Pancreas (tissue), 10 donors: ENCODE measurements at regions not wholly inside any gene's neighbourhood (a gene's known extent, or its start where the extent isn't known, plus 50 kb on each side); places are given as distances from the start of the nearest gene placed in this dataset.

ENCODE experiments used
- ATAC-seq, 4 donors: fragments of 200-7000 bp; cut with Tn5 transposase; one replicate each; pipeline versions ENCODE4 v1.8.0 to v1.9.1; 2020; ENCODE audit warnings: mild to moderate bottlenecking in 4 of 4, moderate library complexity in 4 of 4
- DNase-seq, 6 donors: peaks; one replicate each; pipeline ENCODE4 v3.0.0-alpha.2; 2020
- FAIRE-seq: peaks from 2 replicates; lab custom pipeline; 2012; peaks lifted over from hg19 to GRCh38; lab: Jason Lieb, UNC
- H3K27ac ChIP-seq, 4 donors: fragments of 200-600 bp; sonication (generic); 1 replicate in 3 of 4; 2 replicates in 1 of 4; pipeline versions ENCODE4 v1.5.0 to v1.8.0; 2020
- H3K27me3 ChIP-seq, 4 donors: fragments of 200-600 bp; one replicate each; pipeline ENCODE4 v1.8.0; 2021
- H3K36me3 ChIP-seq, 3 donors: fragments of 200-600 bp; sonication (generic) in 1 of 3; one replicate each; pipeline versions ENCODE4 v1.5.0 to v1.8.0; 2020 to 2021
- H3K4me1 ChIP-seq, 3 donors: fragments of 200-600 bp; one replicate each; pipeline ENCODE4 v1.8.0; 2021
- H3K4me3 ChIP-seq, 4 donors: fragments of 200-600 bp; sonication (generic) in 2 of 4; one replicate each; pipeline versions ENCODE4 v1.5.0 to v1.8.0; 2020 to 2021
- H3K9me3 ChIP-seq, 4 donors: fragments of 200-600 bp; one replicate each; pipeline ENCODE4 v1.8.0; 2021
- CTCF ChIP-seq, 4 donors: fragments of 200-600 bp; sonication (generic) in 3 of 4; IDR thresholded peaks; one replicate each; pipeline versions ENCODE4 v1.5.0 to v1.8.0; 2021; ENCODE audit warnings: antibody characterized with exemption in 4 of 4
- WGBS, 2 donors: extraction: QIAGEN DNeasy Blood & Tissue Kit; methylation state at CpG; one replicate each; pipeline ENCODE4 v1.1.7; 2013; 5-methylcytosine and 5-hydroxymethylcytosine counted together
- intact Hi-C, 3 donors: fragments of 100-400 bp; cut with DNase I; formaldehyde crosslinking; loops; one replicate each; pipeline versions ENCODE4 v1.11.1 to v1.14.2; 2022
- donor health status: healthy with polysubstance abuse.
- donor health status: DM: no; HTN: no; CAD: no; lungs with moderate emphysema.
- donor health status: DM: no; HTN: no; CAD: no.
- donor health status: control.
- donor health status: control.
- donor health status: Bipolar disorder and iron deficiency.
- donor health status: DM: yes; HTN: yes; CAD: no.
- donor health status: DM: no; HTN: no; CAD: no.
- donor health status: DM: no; HTN: no; CAD: no.
- donor health status: DM: yes; HTN: yes; CAD: no.

GRCh38 chr10:111439034-111439842 is 362.4 kb downstream of the ADRA2A start:
- H3K4me1 ChIP-seq: no peaks in the 10 kb centered on the region
- no peak overlapping the region for H3K27ac ChIP-seq
- DNase-seq: no peak
- no peak for TF ChIP-seq CTCF (IDR thresholded peaks at IDR 0.05)
- no peak for ATAC-seq
- H3K36me3 ChIP-seq: no peaks in the 10 kb centered on the region
- no peaks in the 10 kb centered on the region for H3K27me3 ChIP-seq
- H3K4me3 ChIP-seq: no peak overlapping the region
- no peak for FAIRE-seq
- no peaks in the 10 kb centered on the region for H3K9me3 ChIP-seq
- intact Hi-C loops: no loop called here
- WGBS, 2 donors: 81 to 89% methylated on average over 3 of the region's 3 CpGs

DNA sequence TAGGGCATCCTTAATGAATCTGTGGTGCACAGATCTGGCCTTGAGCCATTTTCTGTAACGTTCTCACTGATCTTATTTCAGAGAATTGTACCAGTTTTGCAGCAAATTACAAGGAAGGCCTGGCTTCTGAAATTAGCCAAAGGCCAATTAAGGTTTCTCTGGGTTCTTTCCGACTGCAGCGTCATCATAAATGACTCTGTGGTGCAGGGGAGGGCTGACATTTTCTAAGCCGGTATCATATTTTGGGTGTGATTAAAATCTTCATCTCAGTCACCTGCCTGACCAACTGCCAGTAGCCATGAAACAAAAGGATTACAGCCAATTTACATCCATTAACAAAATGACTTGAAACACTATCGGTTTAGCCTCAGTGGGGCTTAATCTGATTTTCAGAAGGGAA is 363.7 kb downstream of the ADRA2A start:
- FAIRE-seq: no peak
- Histone ChIP-seq H3K4me1 (no peaks in the 10 kb centered on the region), H3K36me3 (no peaks in the 10 kb centered on the region), H3K27ac (no peak overlapping the region), H3K27me3 (no peaks in the 10 kb centered on the region), H3K9me3 (no peaks in the 10 kb centered on the region), H3K4me3 (no peak overlapping the region)
- ATAC-seq: no peak
- intact Hi-C loops: no loop called here
- 72 to 81% methylated on average over 5 of the region's 5 CpGs for WGBS, 2 donors
- TF ChIP-seq CTCF (IDR thresholded peaks at IDR 0.05): no peak
- no peak for DNase-seq

GRCh38 chr10:111445667-111446066 is 368.8 kb downstream of the ADRA2A start:
- intact Hi-C loops: no loop called here
- ATAC-seq: no peak

DNA sequence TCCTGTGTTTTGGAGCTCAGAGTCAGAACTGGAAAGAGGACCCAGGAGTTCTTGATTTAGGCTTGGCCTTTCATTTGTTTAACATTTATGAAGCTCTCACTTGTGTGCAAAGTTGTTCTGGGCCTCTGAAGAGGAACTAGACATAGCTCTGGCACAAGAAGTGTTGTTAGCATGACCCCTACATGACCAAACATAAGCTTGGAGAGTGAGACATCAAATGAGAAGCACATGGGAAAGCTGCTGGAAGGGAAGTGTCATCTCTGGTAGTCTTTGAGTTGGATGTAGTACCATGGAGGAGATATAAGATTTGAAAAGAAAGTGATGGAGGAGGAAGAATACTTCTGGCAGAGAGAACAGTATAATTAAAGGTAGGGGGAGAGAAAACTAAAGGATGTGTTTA is 370.1 kb downstream of the ADRA2A start:
- H3K4me3 ChIP-seq: no peak overlapping the region
- no peak overlapping the region for H3K27ac ChIP-seq
- H3K9me3 ChIP-seq: no peaks in the 10 kb centered on the region
- H3K4me1 ChIP-seq: no peaks in the 10 kb centered on the region
- ATAC-seq (no peak), DNase-seq (no peak), FAIRE-seq (no peak)
- H3K27me3 ChIP-seq: no peaks in the 10 kb centered on the region
- intact Hi-C loops: no loop called here
- TF ChIP-seq CTCF (IDR thresholded peaks at IDR 0.05): no peak
- no peaks in the 10 kb centered on the region for H3K36me3 ChIP-seq

More at GRCh38 chr10:111445667-111446066, 368.8 kb downstream of the ADRA2A start:
- TF ChIP-seq CTCF (IDR thresholded peaks at IDR 0.05): no peak
- FAIRE-seq (no peak), DNase-seq (no peak)
- H3K27me3 ChIP-seq: no peaks in the 10 kb centered on the region
- 52% methylated on average over 5 of the region's 5 CpGs for WGBS, 2 donors
- no peaks in the 10 kb centered on the region for H3K4me1 ChIP-seq
- no peak overlapping the region for H3K4me3 ChIP-seq
- no peaks in the 10 kb centered on the region for H3K36me3 ChIP-seq
- H3K9me3 ChIP-seq: no peaks in the 10 kb centered on the region
- H3K27ac ChIP-seq: no peak overlapping the region

DNA sequence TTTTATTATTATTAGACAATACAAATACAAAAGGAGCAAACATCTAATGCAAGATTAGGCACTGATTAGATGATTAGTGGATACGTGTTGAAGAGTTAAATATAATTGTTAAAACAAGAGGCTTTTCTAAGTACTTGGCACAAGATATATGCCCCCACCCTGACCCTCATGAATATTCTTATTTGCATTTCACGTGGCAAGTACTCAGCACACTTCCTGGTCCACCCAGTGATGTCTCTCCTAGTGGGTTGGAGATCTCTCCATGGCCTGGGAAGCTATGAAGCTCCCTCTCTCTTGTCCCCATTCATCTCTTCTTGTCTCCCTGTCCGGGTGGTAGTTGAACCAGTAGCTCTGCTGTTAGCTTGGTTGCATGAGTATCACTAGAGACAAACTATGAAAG is 375.3 kb downstream of the ADRA2A start:
- WGBS, 2 donors: 65 to 78% methylated on average over 3 of the region's 3 CpGs
- Histone ChIP-seq H3K36me3 (no peaks in the 10 kb centered on the region), H3K9me3 (no peaks in the 10 kb centered on the region), H3K27me3 (no peaks in the 10 kb centered on the region), H3K4me1 (no peaks in the 10 kb centered on the region), H3K4me3 (no peak overlapping the region), H3K27ac (no peak overlapping the region)
- DNase-seq (no peak), FAIRE-seq (no peak), ATAC-seq (no peak)
- no peak for TF ChIP-seq CTCF (IDR thresholded peaks at IDR 0.05)
- intact Hi-C loops: no loop called here
